Suprapubic skin (tissue), 4 donors: ENCODE measurements at regions not wholly inside any gene's neighbourhood (a gene's known extent, or its start where the extent isn't known, plus 50 kb on each side); places are given as distances from the start of the nearest gene placed in this dataset.

Source experiments
- DNase-seq, 2 donors: peaks; one replicate each; pipeline ENCODE4 v3.0.0-alpha.2; 2019; ENCODE audit warnings: low spot score in 2 of 2
- H3K27ac ChIP-seq: fragments of 200-600 bp; sonication (generic); one replicate; pipeline ENCODE4 v1.5.1; 2019
- H3K27me3 ChIP-seq: fragments of 200-600 bp; sonication (generic); one replicate; pipeline ENCODE4 v1.5.1; 2019
- H3K36me3 ChIP-seq: fragments of 200-600 bp; sonication (generic); one replicate; pipeline ENCODE4 v1.5.1; 2019
- H3K4me1 ChIP-seq: fragments of 200-600 bp; sonication (generic); one replicate; pipeline ENCODE4 v1.5.1; 2019
- H3K4me3 ChIP-seq: fragments of 200-600 bp; sonication (generic); one replicate; pipeline ENCODE4 v1.5.1; 2019; ENCODE audit warnings: mild to moderate bottlenecking
- H3K9me3 ChIP-seq: fragments of 200-600 bp; sonication (generic); one replicate; pipeline ENCODE4 v1.5.1; 2019
- EP300 ChIP-seq: sonication (generic); formaldehyde crosslinking; IDR thresholded peaks from one replicate; pipeline ENCODE4 v1.6.1; 2017; ENCODE audit warnings: antibody characterized with exemption
- POLR2A ChIP-seq, 2 donors: fragments of 450-650 bp; IDR thresholded peaks; one replicate each; pipeline ENCODE4 v1.6.1; 2017; ENCODE audit warnings: antibody characterized with exemption in 2 of 2, mild to moderate bottlenecking in 2 of 2, moderate library complexity in 2 of 2
- POLR2AphosphoS5 ChIP-seq, 3 donors: sonication (generic); formaldehyde crosslinking; IDR thresholded peaks; one replicate each; pipeline ENCODE4 v1.6.1; 2017; ENCODE audit warnings: antibody characterized with exemption in 3 of 3
- WGBS: methylation state at CpG from one replicate; pipeline ENCODE4 v1.1.5; 2018; 5-methylcytosine and 5-hydroxymethylcytosine counted together
- TF ChIP-seq, protein P1 (sequence below), 2 donors: fragments of 200-600 bp in 1 of 2; fragments of 450-650 bp in 1 of 2; sonication (generic) in 1 of 2; IDR thresholded peaks; one replicate each; pipeline ENCODE4 v1.5.1; 2016 to 2019; ENCODE audit warnings: antibody characterized with exemption in 2 of 2, mild to moderate bottlenecking in 1 of 2, moderate library complexity in 1 of 2

DNA sequence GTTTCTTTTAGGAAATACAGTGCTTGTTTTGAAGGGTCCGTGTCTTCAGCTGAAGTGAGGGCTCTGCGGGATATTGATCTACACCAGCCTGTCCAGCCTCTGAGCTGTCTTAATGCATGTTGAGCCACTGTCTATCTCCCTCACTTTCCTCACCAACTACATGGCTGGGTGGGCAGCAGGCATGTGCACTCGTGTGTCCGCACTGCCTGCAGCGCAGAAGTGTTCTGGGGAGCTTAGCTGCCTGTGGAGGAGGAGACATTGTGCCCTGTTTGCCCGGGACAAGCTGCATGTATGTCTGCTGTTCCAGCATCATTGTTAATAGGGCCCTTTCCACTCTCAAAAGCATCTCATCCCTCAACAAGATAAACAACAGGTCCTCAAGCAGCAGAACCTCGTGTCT, 133.1 kb upstream of the EEPD1 start:
- Histone ChIP-seq H3K27me3 (no peaks in the 10 kb centered on the region), H3K4me1 (no peaks in the 10 kb centered on the region), H3K27ac (no peak overlapping the region), H3K4me3 (no peak overlapping the region), H3K36me3 (no peaks in the 10 kb centered on the region), H3K9me3 (no peaks in the 10 kb centered on the region)
- DNase-seq: no peak
- WGBS: 95% methylated on average over 5 of the region's 7 CpGs
- TF ChIP-seq EP300 (no peak), POLR2A (IDR thresholded peaks at IDR 0.05) (no peak), POLR2AphosphoS5 (IDR thresholded peaks at IDR 0.05) (no peak)
- TF ChIP-seq, protein P1, sequence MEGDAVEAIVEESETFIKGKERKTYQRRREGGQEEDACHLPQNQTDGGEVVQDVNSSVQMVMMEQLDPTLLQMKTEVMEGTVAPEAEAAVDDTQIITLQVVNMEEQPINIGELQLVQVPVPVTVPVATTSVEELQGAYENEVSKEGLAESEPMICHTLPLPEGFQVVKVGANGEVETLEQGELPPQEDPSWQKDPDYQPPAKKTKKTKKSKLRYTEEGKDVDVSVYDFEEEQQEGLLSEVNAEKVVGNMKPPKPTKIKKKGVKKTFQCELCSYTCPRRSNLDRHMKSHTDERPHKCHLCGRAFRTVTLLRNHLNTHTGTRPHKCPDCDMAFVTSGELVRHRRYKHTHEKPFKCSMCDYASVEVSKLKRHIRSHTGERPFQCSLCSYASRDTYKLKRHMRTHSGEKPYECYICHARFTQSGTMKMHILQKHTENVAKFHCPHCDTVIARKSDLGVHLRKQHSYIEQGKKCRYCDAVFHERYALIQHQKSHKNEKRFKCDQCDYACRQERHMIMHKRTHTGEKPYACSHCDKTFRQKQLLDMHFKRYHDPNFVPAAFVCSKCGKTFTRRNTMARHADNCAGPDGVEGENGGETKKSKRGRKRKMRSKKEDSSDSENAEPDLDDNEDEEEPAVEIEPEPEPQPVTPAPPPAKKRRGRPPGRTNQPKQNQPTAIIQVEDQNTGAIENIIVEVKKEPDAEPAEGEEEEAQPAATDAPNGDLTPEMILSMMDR (IDR thresholded peaks at IDR 0.05): no peak

DNA sequence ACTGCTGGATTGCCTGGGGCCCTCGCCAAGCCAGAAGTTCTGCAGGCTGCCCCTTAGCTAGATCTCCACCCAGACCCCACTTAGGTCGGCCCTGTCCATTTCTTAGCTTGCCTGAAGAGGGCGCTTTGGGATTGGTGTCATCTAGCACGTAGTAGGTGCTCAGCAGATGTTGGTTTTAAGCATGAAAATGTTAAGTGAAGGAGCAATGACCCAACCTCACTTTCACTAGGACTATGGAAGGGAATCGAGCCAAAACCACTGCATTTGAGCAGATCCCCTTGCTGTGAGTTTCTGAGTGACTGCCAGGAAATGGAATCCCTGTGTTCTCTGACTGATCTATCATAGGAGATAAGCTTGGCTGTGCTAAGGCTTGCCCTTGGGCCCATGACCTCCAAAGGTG, 131.7 kb upstream of the EEPD1 start:
- Histone ChIP-seq H3K36me3 (no peaks in the 10 kb centered on the region), H3K9me3 (no peaks in the 10 kb centered on the region), H3K4me3 (no peak overlapping the region), H3K27ac (no peak overlapping the region), H3K4me1 (no peaks in the 10 kb centered on the region), H3K27me3 (no peaks in the 10 kb centered on the region)
- WGBS: 84% methylated on average over 5 of the region's 5 CpGs
- TF ChIP-seq POLR2A (IDR thresholded peaks at IDR 0.05) (no peak), POLR2AphosphoS5 (IDR thresholded peaks at IDR 0.05) (no peak)
- no peak for DNase-seq

DNA sequence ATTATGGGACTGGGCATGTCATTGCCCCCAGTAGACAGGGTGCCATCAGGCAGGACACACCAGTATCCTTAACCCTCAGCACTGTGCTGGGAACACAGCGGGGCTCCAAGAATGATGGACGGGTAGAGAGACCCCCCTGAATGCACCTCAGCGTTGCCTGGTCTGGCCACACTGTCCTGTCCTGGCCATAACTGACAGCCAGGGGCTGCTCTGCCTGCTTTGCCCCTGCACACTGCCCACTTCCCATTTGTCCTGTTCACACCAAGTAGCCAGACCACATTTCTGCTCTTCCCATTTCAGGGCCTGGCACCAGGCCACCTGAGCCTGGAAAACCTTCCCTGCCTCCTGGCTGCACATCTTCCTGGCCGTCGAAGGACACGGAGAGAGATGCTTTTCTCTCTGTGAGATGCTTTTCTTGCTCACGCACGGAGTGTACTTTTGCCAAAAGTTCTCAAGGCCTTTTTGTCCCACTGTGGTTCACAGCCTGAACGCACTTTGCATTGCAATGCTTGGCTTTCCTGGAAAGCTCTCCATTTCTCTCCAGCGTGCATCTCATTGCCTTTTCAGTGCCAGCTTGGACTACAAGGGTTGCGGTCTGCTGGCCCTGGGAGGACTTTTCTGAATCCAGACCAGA, 131.0 kb upstream of the EEPD1 start:
- 77% methylated on average over 11 of the region's 11 CpGs for WGBS
- DNase-seq: no peak
- Histone ChIP-seq H3K27me3 (no peaks in the 10 kb centered on the region), H3K9me3 (no peaks in the 10 kb centered on the region), H3K4me1 (no peaks in the 10 kb centered on the region), H3K4me3 (no peak overlapping the region), H3K36me3 (no peaks in the 10 kb centered on the region), H3K27ac (no peak overlapping the region)
- TF ChIP-seq EP300: no peak
- TF ChIP-seq POLR2A (IDR thresholded peaks at IDR 0.05): no peak
- TF ChIP-seq, protein P1 (IDR thresholded peaks at IDR 0.05): no peak
- TF ChIP-seq POLR2AphosphoS5 (IDR thresholded peaks at IDR 0.05): no peak

DNA sequence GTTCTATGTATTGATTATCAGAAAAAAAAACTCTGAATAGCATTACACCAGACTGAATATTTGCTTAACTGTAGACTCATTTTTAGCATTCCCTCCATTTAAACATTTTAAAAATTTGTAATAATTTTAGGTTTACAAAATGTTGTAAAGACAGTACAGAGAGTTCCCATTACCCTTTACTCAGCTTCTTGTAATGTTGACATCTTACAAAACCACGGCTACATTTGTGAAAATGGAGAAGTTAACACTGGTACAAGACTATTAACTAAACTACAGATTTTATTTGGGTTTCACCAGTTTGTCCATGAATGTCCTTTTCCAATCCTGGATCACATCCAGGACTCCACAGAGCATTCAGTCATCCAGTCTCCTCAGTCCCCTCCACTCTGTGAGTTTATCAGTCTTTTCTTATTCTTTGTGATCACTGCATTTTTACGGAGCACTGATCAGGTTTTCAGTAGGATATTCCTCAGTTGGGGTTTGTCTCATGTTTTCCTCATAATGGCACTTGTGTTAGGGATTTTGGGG, 130.0 kb upstream of the EEPD1 start:
- 90% methylated on average over 2 of the region's 2 CpGs for WGBS
- TF ChIP-seq EP300 (no peak), POLR2AphosphoS5 (IDR thresholded peaks at IDR 0.05) (no peak)
- Histone ChIP-seq H3K4me3 (no peak overlapping the region), H3K4me1 (no peaks in the 10 kb centered on the region), H3K9me3 (no peaks in the 10 kb centered on the region), H3K27ac (no peak overlapping the region), H3K27me3 (no peaks in the 10 kb centered on the region), H3K36me3 (no peaks in the 10 kb centered on the region)
- no peak for DNase-seq

DNA sequence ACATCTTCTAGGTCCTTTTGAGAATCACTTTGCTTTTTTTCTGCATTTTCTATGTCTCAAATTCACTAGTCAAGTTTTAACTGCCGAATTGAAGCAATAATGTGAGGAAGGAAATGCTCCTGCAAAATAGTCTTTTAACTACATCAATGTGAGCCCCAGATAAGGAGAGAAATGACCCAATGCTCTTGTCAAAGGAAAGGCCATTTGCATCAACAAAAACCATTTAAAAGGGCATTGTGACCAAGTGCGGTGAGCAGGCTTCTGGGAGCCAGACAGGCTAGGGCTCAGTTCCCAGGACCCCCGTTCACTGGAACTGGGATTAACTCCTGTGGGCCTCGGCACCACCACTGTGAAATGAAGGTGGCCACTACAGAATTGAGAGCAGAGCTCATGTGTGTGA, 127.9 kb upstream of the EEPD1 start:
- no peaks in the 10 kb centered on the region for H3K27me3 ChIP-seq
- no peaks in the 10 kb centered on the region for H3K9me3 ChIP-seq
- WGBS: 78% methylated on average over 4 of the region's 4 CpGs
- no peak overlapping the region for H3K4me3 ChIP-seq
- peaks cover 3% of the 10 kb centered on the region for H3K4me1 ChIP-seq
- H3K27ac ChIP-seq: no peak overlapping the region
- no peaks in the 10 kb centered on the region for H3K36me3 ChIP-seq
- no peak for DNase-seq
- TF ChIP-seq POLR2AphosphoS5 (IDR thresholded peaks at IDR 0.05) (no peak), POLR2A (IDR thresholded peaks at IDR 0.05) (no peak), EP300 (no peak)
- TF ChIP-seq, protein P1 (IDR thresholded peaks at IDR 0.05): no peak

DNA sequence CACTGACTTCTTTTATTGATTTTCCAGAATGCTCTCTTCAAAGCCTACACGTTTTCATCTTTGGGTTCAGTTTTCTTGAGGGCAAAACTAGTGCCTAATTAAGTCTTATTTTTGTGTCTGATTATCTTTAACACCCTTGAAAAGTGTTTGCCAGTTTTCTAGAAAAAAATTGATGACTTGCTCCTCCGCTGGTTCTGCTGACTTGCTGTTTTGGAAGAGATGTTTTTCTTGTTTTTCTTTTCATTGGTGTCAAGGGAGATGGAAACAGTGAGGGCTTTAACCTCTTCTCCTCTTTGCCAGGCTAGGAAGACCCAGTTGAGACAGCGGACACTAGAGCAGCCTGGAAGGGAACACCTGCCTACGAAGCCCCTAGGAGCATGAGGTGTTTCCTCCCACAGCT, 123.7 kb upstream of the EEPD1 start:
- no peaks in the 10 kb centered on the region for H3K36me3 ChIP-seq
- WGBS: 41% methylated on average over 4 of the region's 4 CpGs
- no peak overlapping the region for H3K27ac ChIP-seq
- no peak for DNase-seq
- no peak overlapping the region for H3K4me3 ChIP-seq
- H3K4me1 ChIP-seq: peaks cover 9% of the 10 kb centered on the region
- H3K27me3 ChIP-seq: no peaks in the 10 kb centered on the region
- H3K9me3 ChIP-seq: no peaks in the 10 kb centered on the region
- TF ChIP-seq POLR2AphosphoS5 (IDR thresholded peaks at IDR 0.05) (no peak), EP300 (no peak), POLR2A (IDR thresholded peaks at IDR 0.05) (no peak)
- TF ChIP-seq, protein P1 (IDR thresholded peaks at IDR 0.05): no peak
